ENCODE measurements at regions not wholly inside any gene's neighbourhood (a gene's known extent, or its start where the extent isn't known, plus 50 kb on each side); places are given as distances from the start of the nearest gene placed in this dataset.

DNA sequence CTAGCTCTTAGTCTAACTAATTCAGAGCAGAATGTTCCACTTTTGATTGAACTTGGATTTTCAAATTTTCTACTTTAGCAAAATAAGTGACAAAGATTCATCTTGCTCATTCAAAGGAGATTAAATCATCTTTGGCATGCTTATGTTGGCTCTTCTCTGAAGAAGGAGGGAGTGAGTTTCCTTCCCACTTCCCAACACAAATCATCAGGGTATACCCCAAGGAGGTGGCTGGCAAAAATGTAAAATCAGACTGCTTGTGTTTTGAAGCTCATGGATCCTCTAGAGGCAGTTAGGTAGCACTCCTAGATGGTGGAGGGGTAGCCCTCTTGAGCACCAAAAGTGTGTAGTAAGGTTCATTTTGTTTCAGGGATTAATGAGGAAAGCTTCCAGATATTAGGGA lies 343.1 kb downstream of the OSTF1 start:
- Mint-ChIP-seq H3K27ac (no peak overlapping the region), H3K27me3 (ENCODE audit: insufficient read depth) (peaks cover 2% of the 10 kb centered on the region)

DNA sequence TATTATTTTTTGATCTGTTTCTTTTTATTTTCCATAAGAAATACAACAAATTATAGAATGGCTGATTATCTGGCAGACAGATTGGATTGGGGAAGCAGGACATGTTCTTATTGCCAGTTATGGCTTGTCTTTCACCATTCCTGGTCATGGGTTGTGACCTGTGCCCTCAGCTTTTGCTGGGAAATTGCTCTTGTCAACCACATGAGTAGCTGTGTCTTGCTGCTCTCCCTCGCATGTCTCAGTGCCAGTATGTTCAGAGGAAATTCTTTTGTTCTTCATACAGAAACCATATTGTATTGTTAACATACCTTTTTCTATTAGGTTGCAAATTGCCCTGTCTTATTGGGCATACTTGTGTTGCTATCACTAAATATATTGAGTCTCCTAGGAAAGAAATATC lies 344.1 kb downstream of the OSTF1 start:
- Mint-ChIP-seq H3K27ac (no peak overlapping the region), H3K4me1 (ENCODE audit: low read depth) (no peaks in the 10 kb centered on the region), H3K36me3 (ENCODE audit: low read depth) (0 out of 2 replicates have a peak, but pooled peaks cover 6% of the 10 kb centered on the region), H3K27me3 (ENCODE audit: insufficient read depth) (peaks cover 2% of the 10 kb centered on the region), H3K9me3 (peaks cover 42% of the 10 kb centered on the region), H3K4me3 (no peak overlapping the region)
- TF ChIP-seq, protein P1, sequence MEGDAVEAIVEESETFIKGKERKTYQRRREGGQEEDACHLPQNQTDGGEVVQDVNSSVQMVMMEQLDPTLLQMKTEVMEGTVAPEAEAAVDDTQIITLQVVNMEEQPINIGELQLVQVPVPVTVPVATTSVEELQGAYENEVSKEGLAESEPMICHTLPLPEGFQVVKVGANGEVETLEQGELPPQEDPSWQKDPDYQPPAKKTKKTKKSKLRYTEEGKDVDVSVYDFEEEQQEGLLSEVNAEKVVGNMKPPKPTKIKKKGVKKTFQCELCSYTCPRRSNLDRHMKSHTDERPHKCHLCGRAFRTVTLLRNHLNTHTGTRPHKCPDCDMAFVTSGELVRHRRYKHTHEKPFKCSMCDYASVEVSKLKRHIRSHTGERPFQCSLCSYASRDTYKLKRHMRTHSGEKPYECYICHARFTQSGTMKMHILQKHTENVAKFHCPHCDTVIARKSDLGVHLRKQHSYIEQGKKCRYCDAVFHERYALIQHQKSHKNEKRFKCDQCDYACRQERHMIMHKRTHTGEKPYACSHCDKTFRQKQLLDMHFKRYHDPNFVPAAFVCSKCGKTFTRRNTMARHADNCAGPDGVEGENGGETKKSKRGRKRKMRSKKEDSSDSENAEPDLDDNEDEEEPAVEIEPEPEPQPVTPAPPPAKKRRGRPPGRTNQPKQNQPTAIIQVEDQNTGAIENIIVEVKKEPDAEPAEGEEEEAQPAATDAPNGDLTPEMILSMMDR (IDR thresholded peaks at IDR 0.05) = no peak
- no peak for DNase-seq

More for the DNA sequence above, 343.1 kb downstream of the OSTF1 start:
- Mint-ChIP-seq H3K4me1 (ENCODE audit: low read depth) (no peaks in the 10 kb centered on the region), H3K9me3 (peaks cover 39% of the 10 kb centered on the region), H3K4me3 (no peak overlapping the region), H3K36me3 (ENCODE audit: low read depth) (0 out of 2 replicates have a peak, but pooled peaks cover 6% of the 10 kb centered on the region)
- TF ChIP-seq, protein P1 (IDR thresholded peaks at IDR 0.05) = no peak
- no peak for DNase-seq

DNA sequence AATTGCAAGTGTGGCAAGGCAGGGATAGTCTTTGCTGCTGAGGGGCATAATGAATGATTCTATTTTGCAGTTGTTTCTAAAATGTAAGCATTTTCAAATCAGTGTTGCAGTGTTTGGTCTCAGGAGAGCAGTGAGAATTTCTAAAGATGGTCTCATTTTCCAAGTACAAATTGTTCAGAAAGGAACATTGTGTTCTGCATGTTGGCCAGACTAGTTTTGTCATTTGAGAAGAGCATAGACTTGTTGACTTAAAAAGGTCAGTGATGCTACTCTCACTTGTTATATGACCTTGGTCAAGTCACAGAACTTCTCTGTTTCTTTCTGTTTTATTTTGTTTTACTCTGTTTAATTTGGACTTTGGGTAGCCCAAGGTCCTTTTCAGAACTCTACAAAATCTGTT lies 344.6 kb downstream of the OSTF1 start:
- 0 out of 2 replicates have a peak, but pooled peaks cover 6% of the 10 kb centered on the region for H3K36me3 Mint-ChIP-seq (ENCODE audit: low read depth)
- H3K27me3 Mint-ChIP-seq (ENCODE audit: insufficient read depth) = peaks cover 2% of the 10 kb centered on the region
- no peak for DNase-seq
- no peak overlapping the region for H3K27ac Mint-ChIP-seq
- H3K9me3 Mint-ChIP-seq = peaks cover 47% of the 10 kb centered on the region
- no peaks in the 10 kb centered on the region for H3K4me1 Mint-ChIP-seq (ENCODE audit: low read depth)
- TF ChIP-seq, protein P1 (IDR thresholded peaks at IDR 0.05) = no peak
- H3K4me3 Mint-ChIP-seq = no peak overlapping the region

DNA sequence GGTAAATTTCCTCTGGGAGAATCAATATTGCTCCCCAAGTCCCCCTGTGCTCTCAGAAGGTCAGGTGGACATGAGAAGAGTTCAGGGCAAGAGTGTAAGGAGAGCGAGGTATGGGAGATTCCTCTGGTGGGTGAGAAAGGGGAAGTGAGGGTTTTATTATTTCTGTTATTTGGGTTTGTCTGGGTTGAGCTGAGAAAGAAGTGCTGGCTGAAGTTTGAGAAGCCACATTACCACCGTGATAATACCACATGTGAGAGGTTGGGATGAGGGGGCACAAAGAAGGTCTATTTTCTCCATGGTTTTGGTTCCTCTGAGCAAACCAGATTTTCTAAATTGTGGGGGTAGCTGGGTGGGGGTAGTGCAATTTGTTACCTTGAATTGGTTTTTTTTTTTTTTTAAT lies 350.4 kb downstream of the OSTF1 start:
- Mint-ChIP-seq H3K27me3 (ENCODE audit: insufficient read depth) (no peaks in the 10 kb centered on the region), H3K9me3 (peaks cover 48% of the 10 kb centered on the region), H3K4me1 (ENCODE audit: low read depth) (no peaks in the 10 kb centered on the region), H3K4me3 (no peak overlapping the region), H3K36me3 (ENCODE audit: low read depth) (no peaks in the 10 kb centered on the region), H3K27ac (no peak overlapping the region)
- DNase-seq = no peak
- TF ChIP-seq, protein P1 (IDR thresholded peaks at IDR 0.05) = no peak

DNA sequence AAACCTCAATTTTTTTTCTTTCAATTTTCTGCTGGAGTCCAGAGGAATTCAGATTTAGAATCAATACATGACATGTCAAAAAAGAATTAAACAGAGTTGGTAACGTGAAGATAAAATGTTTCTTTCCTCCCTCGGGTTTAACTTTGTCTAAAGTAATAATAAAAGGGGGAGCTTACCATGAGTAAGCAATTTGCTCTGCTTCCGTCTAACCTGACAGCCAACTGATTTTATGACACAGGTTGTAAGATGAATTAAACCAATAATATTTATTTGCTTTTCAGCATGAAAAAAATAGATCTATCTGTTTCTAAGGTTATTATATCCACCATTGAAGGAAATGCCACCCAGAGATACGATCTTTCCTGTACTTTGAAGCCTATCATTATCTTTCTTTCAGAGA lies 352.6 kb downstream of the OSTF1 start:
- Mint-ChIP-seq H3K4me3 (no peak overlapping the region), H3K36me3 (ENCODE audit: low read depth) (no peaks in the 10 kb centered on the region), H3K9me3 (peaks cover 39% of the 10 kb centered on the region), H3K27me3 (ENCODE audit: insufficient read depth) (no peaks in the 10 kb centered on the region), H3K27ac (no peak overlapping the region), H3K4me1 (ENCODE audit: low read depth) (no peaks in the 10 kb centered on the region)
- DNase-seq = no peak
- TF ChIP-seq, protein P1 (IDR thresholded peaks at IDR 0.05) = no peak

GRCh38 chr9:75445144-75445543 lies 356.8 kb downstream of the OSTF1 start:
- Mint-ChIP-seq H3K4me1 (ENCODE audit: low read depth) (no peaks in the 10 kb centered on the region), H3K36me3 (ENCODE audit: low read depth) (no peaks in the 10 kb centered on the region)
- DNase-seq = no peak

More at GRCh38 chr9:75445144-75445543, 356.8 kb downstream of the OSTF1 start:
- Mint-ChIP-seq H3K27ac (no peak overlapping the region), H3K9me3 (peaks cover 28% of the 10 kb centered on the region), H3K27me3 (ENCODE audit: insufficient read depth) (no peaks in the 10 kb centered on the region), H3K4me3 (no peak overlapping the region)
- TF ChIP-seq, protein P1 (IDR thresholded peaks at IDR 0.05) = no peak

All from HFFc6 (cell line).